Ovary (tissue), 7 donors: ENCODE measurements at regions not wholly inside any gene's neighbourhood (a gene's known extent, or its start where the extent isn't known, plus 50 kb on each side); places are given as distances from the start of the nearest gene placed in this dataset.

Source experiments
- DNase-seq, 5 donors: peaks; one replicate each; pipeline ENCODE4 v3.0.0-alpha.2; 2019 to 2020
- H3K27ac ChIP-seq, 2 donors: fragments of 200-600 bp; one replicate each; pipeline versions ENCODE4 v1.5.1 to v1.8.0; 2019 to 2022
- H3K27me3 ChIP-seq: fragments of 200-600 bp; one replicate; pipeline ENCODE4 v1.8.0; 2022
- H3K36me3 ChIP-seq: fragments of 200-600 bp; sonication (generic); one replicate; pipeline ENCODE4 v1.5.1; 2019
- H3K4me1 ChIP-seq: one replicate; pipeline ENCODE4 v1.8.1; 2013; ENCODE audit warnings: mild to moderate bottlenecking, moderate library complexity; ENCODE audit not compliant: insufficient read depth
- H3K4me3 ChIP-seq: fragments of 200-600 bp; sonication (generic); one replicate; pipeline ENCODE4 v1.5.1; 2017
- H3K9me3 ChIP-seq, 2 donors: fragments of 200-600 bp in 1 of 2; sonication (generic) in 1 of 2; one replicate each; pipeline versions ENCODE4 v1.5.1 to v1.8.1; 2013 to 2019; ENCODE audit warnings: mild to moderate bottlenecking in 1 of 2, moderate library complexity in 1 of 2
- EP300 ChIP-seq: sonication (generic); formaldehyde crosslinking; IDR thresholded peaks from one replicate; pipeline ENCODE4 v1.6.1; 2017; ENCODE audit warnings: antibody characterized with exemption
- POLR2A ChIP-seq: fragments of 450-650 bp; IDR thresholded peaks from one replicate; pipeline ENCODE4 v1.6.1; 2017; ENCODE audit warnings: antibody characterized with exemption, mild to moderate bottlenecking, moderate library complexity
- WGBS, 3 donors: extraction: QIAGEN DNeasy Blood & Tissue Kit in 1 of 3; methylation state at CpG; one replicate each; pipeline versions ENCODE4 v1.1.5 to v1.1.7; 2013 to 2017; 5-methylcytosine and 5-hydroxymethylcytosine counted together
- intact Hi-C, 4 donors: fragments of 100-400 bp; cut with DNase I; formaldehyde crosslinking; loops; one replicate each; pipeline versions ENCODE4 v1.11.0 to v1.15.1; 2022 to 2023
- TF ChIP-seq, protein P1 (sequence below), 3 donors: fragments of 450-650 bp in 2 of 3; fragments of 200-600 bp in 1 of 3; IDR thresholded peaks; one replicate each; pipeline versions ENCODE4 v1.5.1 to v1.8.0; 2016 to 2022; ENCODE audit warnings: antibody characterized with exemption in 3 of 3, mild to moderate bottlenecking in 1 of 3
- donor health status: DM: no; HTN: no; CAD: no; lungs with moderate emphysema.
- donor health status: DM: no; HTN: no; CAD: no.
- donor health status: Bipolar disorder and iron deficiency.
- donor health status: DM: no; HTN: no; CAD: no.
- donor health status: DM: yes; HTN: yes; CAD: no.

DNA sequence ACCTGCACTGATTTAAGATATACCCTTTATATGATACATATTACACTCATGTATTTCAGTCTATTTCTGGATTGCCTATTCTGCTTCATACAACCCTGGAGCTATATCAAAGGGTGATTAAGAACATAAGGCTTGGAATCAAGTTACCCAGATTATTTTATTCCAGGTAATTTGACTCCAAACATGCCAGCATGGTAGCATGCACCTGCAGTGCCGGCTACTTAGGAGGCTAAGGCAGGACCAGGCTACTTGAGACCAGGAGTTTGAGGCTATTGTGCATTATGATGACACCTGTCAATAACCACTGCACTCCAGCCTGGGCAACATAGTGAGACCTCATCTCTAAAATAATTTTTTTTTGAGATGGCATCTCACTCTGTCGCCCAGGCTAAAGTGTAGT, 50.4 kb upstream of the NEO1 start:
- TF ChIP-seq POLR2A, result no peak
- no peak for TF ChIP-seq EP300
- TF ChIP-seq, protein P1, sequence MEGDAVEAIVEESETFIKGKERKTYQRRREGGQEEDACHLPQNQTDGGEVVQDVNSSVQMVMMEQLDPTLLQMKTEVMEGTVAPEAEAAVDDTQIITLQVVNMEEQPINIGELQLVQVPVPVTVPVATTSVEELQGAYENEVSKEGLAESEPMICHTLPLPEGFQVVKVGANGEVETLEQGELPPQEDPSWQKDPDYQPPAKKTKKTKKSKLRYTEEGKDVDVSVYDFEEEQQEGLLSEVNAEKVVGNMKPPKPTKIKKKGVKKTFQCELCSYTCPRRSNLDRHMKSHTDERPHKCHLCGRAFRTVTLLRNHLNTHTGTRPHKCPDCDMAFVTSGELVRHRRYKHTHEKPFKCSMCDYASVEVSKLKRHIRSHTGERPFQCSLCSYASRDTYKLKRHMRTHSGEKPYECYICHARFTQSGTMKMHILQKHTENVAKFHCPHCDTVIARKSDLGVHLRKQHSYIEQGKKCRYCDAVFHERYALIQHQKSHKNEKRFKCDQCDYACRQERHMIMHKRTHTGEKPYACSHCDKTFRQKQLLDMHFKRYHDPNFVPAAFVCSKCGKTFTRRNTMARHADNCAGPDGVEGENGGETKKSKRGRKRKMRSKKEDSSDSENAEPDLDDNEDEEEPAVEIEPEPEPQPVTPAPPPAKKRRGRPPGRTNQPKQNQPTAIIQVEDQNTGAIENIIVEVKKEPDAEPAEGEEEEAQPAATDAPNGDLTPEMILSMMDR (IDR thresholded peaks at IDR 0.05), result no peak
- H3K9me3 ChIP-seq, result no peaks in the 10 kb centered on the region
- no peak for DNase-seq
- no peak overlapping the region for H3K4me3 ChIP-seq
- peaks cover 1% of the 10 kb centered on the region for H3K4me1 ChIP-seq
- whole genome bisulfite sequencing, 3 donors, result 89 to 97% (median 93%) methylated on average over 2 of the region's 2 CpGs
- no peaks in the 10 kb centered on the region for H3K27me3 ChIP-seq
- intact Hi-C loops, result no loop called here
- no peaks in the 10 kb centered on the region for H3K36me3 ChIP-seq
- H3K27ac ChIP-seq, result no peak overlapping the region

DNA sequence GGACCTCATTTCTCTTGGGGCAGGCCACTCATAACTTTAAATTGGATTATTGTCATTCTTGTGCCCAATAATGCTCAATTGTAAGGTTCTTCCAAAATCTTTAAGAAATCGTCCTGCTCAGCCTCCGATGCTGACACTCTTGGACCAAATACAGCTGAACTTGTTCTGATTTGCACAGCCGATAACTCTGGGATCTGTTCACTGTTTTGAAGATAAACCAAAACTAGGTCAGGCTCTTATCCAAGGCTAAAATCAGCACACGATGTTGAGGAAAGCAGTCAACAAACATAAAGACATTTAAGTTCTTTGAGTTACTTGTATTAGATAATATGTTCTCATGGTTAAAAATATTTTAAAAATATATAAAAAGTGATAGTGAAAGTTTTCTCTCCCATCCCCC, 52.0 kb upstream of the NEO1 start:
- no peak overlapping the region for H3K4me3 ChIP-seq
- H3K4me1 ChIP-seq, result peaks cover 1% of the 10 kb centered on the region
- H3K27ac ChIP-seq, result no peak overlapping the region
- H3K36me3 ChIP-seq, result no peaks in the 10 kb centered on the region
- intact Hi-C loops, result no loop called here
- DNase-seq, result no peak
- TF ChIP-seq EP300 (no peak), POLR2A (no peak)
- TF ChIP-seq, protein P1 (IDR thresholded peaks at IDR 0.05), result no peak
- H3K27me3 ChIP-seq, result no peaks in the 10 kb centered on the region
- H3K9me3 ChIP-seq, result no peaks in the 10 kb centered on the region
- 75 to 88% (median 84%) methylated on average over 4 of the region's 4 CpGs for WGBS, 3 donors

DNA sequence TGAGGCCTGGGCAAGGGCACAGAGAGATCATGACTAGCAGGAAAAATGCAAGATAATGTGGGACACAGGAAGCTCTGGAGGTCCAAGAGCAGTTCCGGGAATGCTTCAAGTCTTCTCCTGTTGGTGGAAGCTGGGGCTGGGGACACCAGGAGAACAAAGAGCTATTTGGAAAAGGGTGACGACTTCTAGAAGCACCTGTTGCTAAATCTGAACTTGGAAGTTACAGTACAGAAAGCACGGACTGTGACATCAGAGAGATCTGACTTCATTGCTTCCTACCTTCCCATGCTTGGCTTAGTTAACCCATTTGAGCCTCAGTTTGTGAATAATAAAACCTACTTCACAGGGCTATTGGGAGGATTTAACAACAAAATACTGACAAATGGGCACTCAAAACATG, 52.7 kb upstream of the NEO1 start:
- no peak for TF ChIP-seq EP300
- TF ChIP-seq, protein P1 (IDR thresholded peaks at IDR 0.05), result no peak
- no peak for TF ChIP-seq POLR2A
- 87 to 95% (median 87%) methylated on average over 3 of the region's 3 CpGs for WGBS, 3 donors

DNA sequence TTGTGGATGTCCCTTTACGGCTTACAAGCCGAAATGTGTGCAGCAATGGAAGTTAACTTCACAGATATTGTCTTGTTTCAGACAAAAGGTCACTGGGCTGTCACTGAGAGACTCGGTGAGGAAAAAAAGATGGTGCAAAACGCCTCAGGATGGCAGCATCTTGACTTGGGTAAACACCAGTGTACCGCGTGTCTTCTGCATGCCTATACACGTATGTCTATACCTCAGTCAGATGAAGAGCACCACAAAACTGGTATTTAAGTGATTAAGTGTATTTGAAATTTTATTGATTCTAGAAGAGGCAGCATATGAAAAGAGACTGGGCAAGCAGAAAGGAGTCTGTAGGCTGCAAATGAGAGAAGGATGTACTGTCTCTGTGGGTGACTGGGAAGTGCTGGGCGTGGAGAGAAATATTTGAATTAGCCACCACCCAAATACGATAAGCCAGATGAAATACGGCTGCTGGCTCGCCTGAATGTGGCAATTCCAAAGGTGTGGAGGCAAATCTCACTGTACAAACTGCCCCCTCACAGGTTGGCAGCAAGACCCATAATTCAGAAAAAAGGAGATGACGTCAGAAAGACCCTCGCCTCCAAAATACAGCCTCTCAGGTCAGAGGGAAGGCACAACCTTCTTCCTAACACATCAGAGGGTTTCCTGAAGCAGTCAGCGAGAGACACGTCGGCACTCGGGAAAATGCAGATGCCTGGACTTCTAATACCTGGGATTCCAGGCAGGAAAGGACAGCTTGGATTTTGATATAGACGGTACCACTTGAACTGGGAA, 53.4 kb upstream of the NEO1 start:
- H3K9me3 ChIP-seq, result no peaks in the 10 kb centered on the region
- TF ChIP-seq EP300, result no peak
- TF ChIP-seq POLR2A, result no peak
- TF ChIP-seq, protein P1 (IDR thresholded peaks at IDR 0.05), result no peak
- no peaks in the 10 kb centered on the region for H3K27me3 ChIP-seq
- intact Hi-C loops, result no loop called here
- DNase-seq, result no peak
- H3K36me3 ChIP-seq, result no peaks in the 10 kb centered on the region
- H3K4me1 ChIP-seq, result peaks cover 4% of the 10 kb centered on the region
- 89 to 94% (median 91%) methylated on average over 18 of the region's 18 CpGs for WGBS, 3 donors
- no peak overlapping the region for H3K4me3 ChIP-seq
- H3K27ac ChIP-seq, result no peak overlapping the region

More for the DNA sequence above, 52.7 kb upstream of the NEO1 start:
- H3K9me3 ChIP-seq, result no peaks in the 10 kb centered on the region
- H3K4me3 ChIP-seq, result no peak overlapping the region
- H3K27ac ChIP-seq, result no peak overlapping the region
- H3K36me3 ChIP-seq, result no peaks in the 10 kb centered on the region
- intact Hi-C loops, result no loop called here
- no peak for DNase-seq
- H3K4me1 ChIP-seq, result peaks cover 1% of the 10 kb centered on the region
- H3K27me3 ChIP-seq, result no peaks in the 10 kb centered on the region
